ENCODE measurements at regions not wholly inside any gene's neighbourhood (a gene's known extent, or its start where the extent isn't known, plus 50 kb on each side); places are given as distances from the start of the nearest gene placed in this dataset.
A peak's percentile ranks its signal among the peaks of the same experiment; 100 is the strongest.

- no peak overlapping the region for H3K23ac ChIP-seq (ENCODE audit: low read depth, low read length)
- H4K20me1 ChIP-seq (ENCODE audit: insufficient read depth, low read length): no peaks in the 10 kb centered on the region
- H3K79me1 ChIP-seq (ENCODE audit: low read depth in 1 of 2, low read length in 2 of 2): no peaks in the 10 kb centered on the region
- H3K4me1 ChIP-seq (ENCODE audit: control insufficient read depth, insufficient read depth, low read length): 0 out of 2 replicates have a peak, but pooled peaks cover 1% of the 10 kb centered on the region
- no peak overlapping the region for H3K4me3 ChIP-seq (ENCODE audit: insufficient read depth, low read depth, low read length)
- H2AFZ ChIP-seq (replicated peaks; ENCODE audit: low read length, poor library complexity): no peak overlapping the region
- no peak overlapping the region for H2BK20ac ChIP-seq (ENCODE audit: low read depth, low read length)
- H4K5ac ChIP-seq (ENCODE audit: low read depth, low read length): no peak overlapping the region
- intact Hi-C loops (cut with micrococcal nuclease): no loop called here
- H2AK5ac ChIP-seq (ENCODE audit: low read depth, low read length): no peak overlapping the region
- H2BK120ac ChIP-seq (ENCODE audit: low read depth, low read length): no peak overlapping the region
- H3K36me3 ChIP-seq (ENCODE audit: control insufficient read depth, insufficient read depth, low read length): no peaks in the 10 kb centered on the region
- ATAC-seq (ENCODE audit: low read depth) (no peak), DNase-seq (peak; percentile 22)
- no TSS peak for BruUV-seq (replicated peaks)
- H3K9me1 ChIP-seq (ENCODE audit: insufficient read depth, low read length): no peaks in the 10 kb centered on the region
- H3K56ac ChIP-seq (ENCODE audit: extremely low read depth, insufficient read depth, low read length): no peak overlapping the region
- no peaks in the 10 kb centered on the region for H3K27me3 ChIP-seq (ENCODE audit: control insufficient read depth, insufficient read depth, low read length)
- no peak overlapping the region for H3K4me2 ChIP-seq (ENCODE audit: low read depth, low read length)
- TF ChIP-seq RCOR1 (IDR thresholded peaks at IDR 0.05; ENCODE audit: insufficient replicate concordance, low read length) (no peak), POLR2A (IDR thresholded peaks at IDR 0.05; ENCODE audit: low read depth, low read length) (no peak), NFE2L2 (IDR thresholded peaks at IDR 0.05; ENCODE audit: low read depth, low read length) (no peak), MXI1 (IDR thresholded peaks at IDR 0.05; ENCODE audit: borderline replicate concordance, low read depth, low read length) (no peak), BHLHE40 (IDR thresholded peaks at IDR 0.05; ENCODE audit: low read depth, low read length) (no peak), ELK1 (IDR thresholded peaks at IDR 0.05; ENCODE audit: borderline replicate concordance, low read depth, low read length) (no peak), RFX5 (IDR thresholded peaks at IDR 0.05; ENCODE audit: low read depth, low read length) (no peak), USF2 (IDR thresholded peaks at IDR 0.05; ENCODE audit: low read depth, low read length) (no peak), CHD1 (IDR thresholded peaks at IDR 0.05; ENCODE audit: low read depth, low read length) (no peak), SMC3 (IDR thresholded peaks at IDR 0.05; ENCODE audit: low read depth, low read length) (no peak), MAZ (IDR thresholded peaks at IDR 0.05; ENCODE audit: borderline replicate concordance, low read depth, low read length) (no peak), CEBPB (IDR thresholded peaks at IDR 0.05; ENCODE audit: low read depth, low read length) (no peak), RAD21 (IDR thresholded peaks at IDR 0.05; ENCODE audit: low read length) (no peak)
- TF ChIP-seq, protein P1, sequence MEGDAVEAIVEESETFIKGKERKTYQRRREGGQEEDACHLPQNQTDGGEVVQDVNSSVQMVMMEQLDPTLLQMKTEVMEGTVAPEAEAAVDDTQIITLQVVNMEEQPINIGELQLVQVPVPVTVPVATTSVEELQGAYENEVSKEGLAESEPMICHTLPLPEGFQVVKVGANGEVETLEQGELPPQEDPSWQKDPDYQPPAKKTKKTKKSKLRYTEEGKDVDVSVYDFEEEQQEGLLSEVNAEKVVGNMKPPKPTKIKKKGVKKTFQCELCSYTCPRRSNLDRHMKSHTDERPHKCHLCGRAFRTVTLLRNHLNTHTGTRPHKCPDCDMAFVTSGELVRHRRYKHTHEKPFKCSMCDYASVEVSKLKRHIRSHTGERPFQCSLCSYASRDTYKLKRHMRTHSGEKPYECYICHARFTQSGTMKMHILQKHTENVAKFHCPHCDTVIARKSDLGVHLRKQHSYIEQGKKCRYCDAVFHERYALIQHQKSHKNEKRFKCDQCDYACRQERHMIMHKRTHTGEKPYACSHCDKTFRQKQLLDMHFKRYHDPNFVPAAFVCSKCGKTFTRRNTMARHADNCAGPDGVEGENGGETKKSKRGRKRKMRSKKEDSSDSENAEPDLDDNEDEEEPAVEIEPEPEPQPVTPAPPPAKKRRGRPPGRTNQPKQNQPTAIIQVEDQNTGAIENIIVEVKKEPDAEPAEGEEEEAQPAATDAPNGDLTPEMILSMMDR (conservative IDR thresholded peaks at IDR 0.05; ENCODE audit: low read depth, low read length): no peak
- peak overlapping the region; percentile 65; the same call in 1 of the 2 replicates for H3K14ac ChIP-seq (replicated peaks; ENCODE audit: low read depth, low read length)
- 100% methylated on average over 1 of the region's 3 CpGs; no CpG with 5 or more reads in 1 of the 2 experiments for WGBS, 2 experiments (ENCODE audit: extremely low coverage in 2 of 2, insufficient read length in 1 of 2)
- POLR2A ChIA-PET (ENCODE audit: unreplicated experiment): no interaction called here
- no peak overlapping the region for H3K4ac ChIP-seq (ENCODE audit: low read depth, low read length)
- H3K27ac ChIP-seq (ENCODE audit: insufficient read depth, low read length): no peak overlapping the region
- no peaks in the 10 kb centered on the region for H3K9me3 ChIP-seq (ENCODE audit: control insufficient read depth, insufficient read depth, low read length)
- CTCF ChIA-PET: interaction anchor here (1.6 kb wide), 1 partner anchor 9 kb away, joined by 7 read pairs; no protein-coding TSS in a partner anchor
- no peak overlapping the region for H3K18ac ChIP-seq (ENCODE audit: low read depth, low read length)
- dilution Hi-C loops (cut with HindIII; ENCODE audit: low sequenced_read_pairs, unreplicated experiment): no loop called here
- in situ Hi-C loops (cut with MboI; ENCODE audit: low sequenced_read_pairs): no loop called here
- H3K9ac ChIP-seq (ENCODE audit: low read depth, low read length): no peak overlapping the region
- H2BK5ac ChIP-seq (ENCODE audit: low read depth, low read length, poor library complexity, severe bottlenecking): no peak overlapping the region
- no peak overlapping the region for H4K91ac ChIP-seq (ENCODE audit: insufficient read depth, low read depth, low read length)
- no peak overlapping the region for H2BK15ac ChIP-seq (ENCODE audit: low read depth, low read length)
- H4K8ac ChIP-seq (ENCODE audit: low read depth in 2 of 2, low read length in 2 of 2): no peak overlapping the region
- no peak overlapping the region for H2AK9ac ChIP-seq (replicated peaks; ENCODE audit: low read depth, low read length, poor library complexity)
Measured at GRCh38 chr3:30167541-30168011, 438.8 kb upstream of the TGFBR2 start.

All from IMR-90 (cell line).